B cell (primary cell): ENCODE measurements at regions not wholly inside any gene's neighbourhood (a gene's known extent, or its start where the extent isn't known, plus 50 kb on each side); places are given as distances from the start of the nearest gene placed in this dataset.
"Not testable (repeated sequence)": the region's sequence is repeated elsewhere in the genome, so short reads cannot be mapped to it uniquely, and the experiment has no call there.

Source experiments
- ATAC-seq: fragments of 200-7000 bp; cut with Tn5 transposase; one replicate; pipeline ENCODE4 v1.10.0; 2021; ENCODE audit warnings: low read depth, mild to moderate bottlenecking, moderate number of reproducible peaks, moderate library complexity
- CTCF ChIA-PET: fragments of 350-600 bp; sonication (Branson Sonifier 250); formaldehyde crosslinking; loops from one replicate; lab custom pipeline; 2021; ENCODE audit warnings: antibody characterized with exemption, inconsistent platforms; lab: Charles Lee
- POLR2A ChIA-PET: fragments of 350-600 bp; sonication (Branson Sonifier 250); formaldehyde crosslinking; loops from one replicate; lab custom pipeline; 2021; ENCODE audit warnings: antibody characterized with exemption; lab: Charles Lee
- DNase-seq: peaks from one replicate; pipeline ENCODE4 v3.0.0; 2013
- H2AFZ ChIP-seq: 2 replicates; pipeline ENCODE4 v1.6.1; 2012; ENCODE audit warnings: mild to moderate bottlenecking, low read depth, low read length; ENCODE audit not compliant: insufficient read depth, poor library complexity, severe bottlenecking
- H3K27ac ChIP-seq, 2 donors: 1 replicate in 1 of 2; 2 replicates in 1 of 2; pipeline ENCODE4 v1.5.1; 2012 to 2013; ENCODE audit warnings: low read length in 2 of 2, mild to moderate bottlenecking in 2 of 2, moderate library complexity in 1 of 2
- H3K27me3 ChIP-seq, 4 experiments: fragments of 200-600 bp in 1 of 4; sonication (generic) in 1 of 4; replicated peaks in 1 of 4; 1 replicate in 2 of 4; 2 replicates in 2 of 4; pipeline versions ENCODE4 v1.6.1 to v1.7.0; 2013 to 2016; ENCODE audit warnings: low read length in 3 of 4, mild to moderate bottlenecking in 2 of 4, mixed read lengths in 1 of 4, moderate library complexity in 1 of 4; ENCODE audit not compliant: insufficient read depth in 4 of 4, control insufficient read depth in 3 of 4; ENCODE audit errors: control extremely low read depth in 1 of 4
- H3K36me3 ChIP-seq, 2 experiments: replicated peaks in 1 of 2; 1 replicate in 1 of 2; 2 replicates in 1 of 2; pipeline versions ENCODE4 v1.6.1 to v1.7.1; 2013; ENCODE audit warnings: low read length in 1 of 2; ENCODE audit not compliant: insufficient read depth in 2 of 2, control insufficient read depth in 1 of 2; ENCODE audit errors: control extremely low read depth in 1 of 2, extremely low read depth in 1 of 2
- H3K4me1 ChIP-seq, 2 donors: fragments of 200-600 bp in 1 of 2; sonication (generic) in 1 of 2; 1 replicate in 1 of 2; 2 replicates in 1 of 2; pipeline versions ENCODE4 v1.5.1 to v1.6.1; 2013 to 2017; ENCODE audit warnings: low read length in 2 of 2; ENCODE audit not compliant: control insufficient read depth in 2 of 2, insufficient read depth in 2 of 2
- H3K4me2 ChIP-seq: replicated peaks from 2 replicates; pipeline ENCODE3; 2012; ENCODE audit warnings: mild to moderate bottlenecking, low read depth, low read length; ENCODE audit not compliant: poor library complexity, severe bottlenecking
- H3K4me3 ChIP-seq, 5 experiments: fragments of 200-600 bp in 1 of 5; sonication (generic) in 1 of 5; 1 replicate in 3 of 5; 2 replicates in 2 of 5; pipeline versions ENCODE4 v1.5.1 to v1.7.0; 2011 to 2016; ENCODE audit warnings: low read length in 4 of 5, mild to moderate bottlenecking in 4 of 5, low read depth in 2 of 5, control low read depth in 1 of 5, moderate library complexity in 1 of 5; ENCODE audit not compliant: insufficient read depth in 1 of 5; ENCODE audit errors: control extremely low read depth in 1 of 5, extremely low read depth in 1 of 5
- H3K79me2 ChIP-seq: fragments of 200-600 bp; sonication (generic); one replicate; pipeline ENCODE4 v1.6.0; 2016; ENCODE audit warnings: low read length; ENCODE audit not compliant: control insufficient read depth, insufficient read depth
- H3K9ac ChIP-seq: fragments of 200-600 bp; sonication (generic); 2 replicates; pipeline ENCODE4 v1.6.1; 2017; ENCODE audit warnings: mild to moderate bottlenecking, low read length, moderate library complexity
- H3K9me3 ChIP-seq, 3 donors: one replicate each; pipeline versions ENCODE4 v1.6.1 to v1.7.1; 2013; ENCODE audit warnings: low read length in 2 of 3; ENCODE audit not compliant: control insufficient read depth in 2 of 3, insufficient read depth in 1 of 3; ENCODE audit errors: control extremely low read depth in 1 of 3
- H4K20me1 ChIP-seq: 2 replicates; pipeline ENCODE4 v1.6.0; 2012; ENCODE audit warnings: mild to moderate bottlenecking, low read length; ENCODE audit not compliant: insufficient read depth, control insufficient read depth, poor library complexity, severe bottlenecking
- H3K27ac Mint-ChIP-seq: one replicate; pipeline ENCODE4 v1.8.0; 2021; ENCODE audit warnings: mixed read lengths
- H3K27me3 Mint-ChIP-seq: one replicate; pipeline ENCODE4 v1.8.0; 2021; ENCODE audit warnings: mixed read lengths
- H3K4me1 Mint-ChIP-seq: one replicate; pipeline ENCODE4 v1.8.0; 2021; ENCODE audit warnings: mixed read lengths
- H3K4me3 Mint-ChIP-seq: one replicate; pipeline ENCODE4 v1.8.0; 2021; ENCODE audit warnings: mixed read lengths
- H3K9me3 Mint-ChIP-seq: one replicate; pipeline ENCODE4 v1.8.0; 2022; ENCODE audit warnings: mixed read lengths; ENCODE audit not compliant: insufficient read depth
- EZH2 ChIP-seq: IDR thresholded peaks from 2 replicates; pipeline ENCODE4 v1.6.1; 2012; ENCODE audit warnings: borderline replicate concordance, low read depth, mild to moderate bottlenecking, moderate library complexity, low read length; ENCODE audit not compliant: insufficient read depth, poor library complexity, severe bottlenecking
- WGBS: methylation state at CpG from one replicate; pipeline ENCODE4 v1.1.5; 2013; ENCODE audit warnings: missing lambda C conversion rate; ENCODE audit not compliant: insufficient coverage; 5-methylcytosine and 5-hydroxymethylcytosine counted together
- intact Hi-C: fragments of 100-400 bp; cut with micrococcal nuclease; formaldehyde crosslinking; loops from one replicate; pipeline ENCODE4 v1.10.0; 2022
- TF ChIP-seq, protein P1 (sequence below): fragments of 200-600 bp; IDR thresholded peaks from one replicate; pipeline ENCODE4 v1.8.0; 2022; ENCODE audit warnings: antibody characterized with exemption, mild to moderate bottlenecking

DNA sequence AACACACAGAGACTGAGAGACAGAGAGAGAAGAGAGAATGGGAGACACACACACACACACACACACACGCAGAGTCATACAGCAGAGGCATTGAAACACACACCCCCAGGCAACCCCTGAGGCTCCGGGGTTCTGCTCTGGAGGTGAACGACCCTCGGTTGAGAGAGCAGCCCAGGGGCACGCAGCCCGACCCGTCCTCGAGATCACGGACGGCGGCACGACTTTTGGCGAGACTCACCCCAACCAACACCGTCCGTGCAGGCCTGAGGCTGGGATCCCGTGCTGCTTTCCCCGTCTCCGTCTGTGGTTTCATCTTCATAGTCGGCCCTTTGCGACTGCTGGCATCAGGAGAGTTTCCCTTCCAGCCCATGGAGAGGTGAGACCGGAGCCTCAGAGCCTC is 683.9 kb upstream of the TPTE start:
- H3K27me3 ChIP-seq, H3K27ac ChIP-seq, CTCF ChIA-PET, DNase-seq, H3K9me3 Mint-ChIP-seq, H3K4me1 ChIP-seq, ATAC-seq, H3K36me3 ChIP-seq, H3K27ac Mint-ChIP-seq, H3K4me2 ChIP-seq, H3K79me2 ChIP-seq, H4K20me1 ChIP-seq, H2AFZ ChIP-seq, H3K4me3 ChIP-seq, H3K27me3 Mint-ChIP-seq, H3K9ac ChIP-seq, H3K4me3 Mint-ChIP-seq, intact Hi-C loops, POLR2A ChIA-PET, H3K4me1 Mint-ChIP-seq: not testable (repeated sequence)
- peaks cover 0 to 24% (median 5%) of the 10 kb centered on the region in 3 donors for H3K9me3 ChIP-seq
- WGBS = 81% methylated on average over 20 of the region's 21 CpGs

DNA sequence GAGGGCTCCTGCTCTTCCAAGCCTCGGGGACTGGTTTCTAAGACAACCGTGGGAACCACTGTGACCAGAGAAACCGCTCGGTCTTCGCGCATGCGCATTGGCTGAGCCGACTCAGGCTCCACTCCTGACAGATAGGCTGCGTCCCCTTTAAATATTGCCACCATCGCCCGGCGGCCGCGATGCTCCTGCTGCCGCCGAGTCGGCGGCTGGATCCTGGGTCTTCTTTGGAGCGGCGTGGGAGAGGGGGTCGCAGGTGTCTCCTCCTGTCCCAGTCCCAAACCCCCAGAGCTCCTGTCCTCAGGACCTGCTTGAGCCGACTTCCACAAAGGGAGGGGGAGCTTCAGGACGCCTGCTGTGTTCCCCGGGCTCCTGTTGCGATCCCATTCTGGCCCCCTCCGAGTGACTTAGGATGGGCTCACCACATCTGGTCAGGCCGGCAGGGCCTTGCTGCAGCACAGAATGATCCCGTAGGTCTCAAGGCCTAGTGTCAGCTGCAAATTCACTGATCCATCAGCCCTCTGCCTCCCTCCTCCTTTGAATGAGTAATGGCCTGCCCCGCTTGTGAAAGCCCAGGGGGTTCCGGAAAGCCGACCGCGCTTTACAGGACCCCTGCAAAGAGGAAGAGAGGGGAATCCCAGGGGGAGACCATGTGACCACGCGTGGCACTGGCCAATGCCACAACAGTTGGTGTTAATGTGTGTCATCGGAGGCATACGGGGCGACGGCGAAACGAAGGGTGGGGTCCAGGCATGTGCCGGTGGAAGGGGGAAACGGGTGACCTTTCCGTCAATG is 683.2 kb upstream of the TPTE start:
- no peak overlapping the region for H3K27ac Mint-ChIP-seq
- no peak overlapping the region for H3K4me2 ChIP-seq
- no peak overlapping the region for H3K9ac ChIP-seq
- H4K20me1 ChIP-seq = no peaks in the 10 kb centered on the region
- peaks cover 10% of the 10 kb centered on the region for H3K9me3 Mint-ChIP-seq
- peaks cover 0 to 24% (median 5%) of the 10 kb centered on the region in 3 donors for H3K9me3 ChIP-seq
- POLR2A ChIA-PET = no interaction called here
- H3K36me3 ChIP-seq = no peaks in the 10 kb centered on the region
- H3K27ac ChIP-seq = no peak overlapping the region
- H3K4me3 Mint-ChIP-seq = no peak overlapping the region
- no peaks in the 10 kb centered on the region for H3K27me3 ChIP-seq
- TF ChIP-seq, protein P1, sequence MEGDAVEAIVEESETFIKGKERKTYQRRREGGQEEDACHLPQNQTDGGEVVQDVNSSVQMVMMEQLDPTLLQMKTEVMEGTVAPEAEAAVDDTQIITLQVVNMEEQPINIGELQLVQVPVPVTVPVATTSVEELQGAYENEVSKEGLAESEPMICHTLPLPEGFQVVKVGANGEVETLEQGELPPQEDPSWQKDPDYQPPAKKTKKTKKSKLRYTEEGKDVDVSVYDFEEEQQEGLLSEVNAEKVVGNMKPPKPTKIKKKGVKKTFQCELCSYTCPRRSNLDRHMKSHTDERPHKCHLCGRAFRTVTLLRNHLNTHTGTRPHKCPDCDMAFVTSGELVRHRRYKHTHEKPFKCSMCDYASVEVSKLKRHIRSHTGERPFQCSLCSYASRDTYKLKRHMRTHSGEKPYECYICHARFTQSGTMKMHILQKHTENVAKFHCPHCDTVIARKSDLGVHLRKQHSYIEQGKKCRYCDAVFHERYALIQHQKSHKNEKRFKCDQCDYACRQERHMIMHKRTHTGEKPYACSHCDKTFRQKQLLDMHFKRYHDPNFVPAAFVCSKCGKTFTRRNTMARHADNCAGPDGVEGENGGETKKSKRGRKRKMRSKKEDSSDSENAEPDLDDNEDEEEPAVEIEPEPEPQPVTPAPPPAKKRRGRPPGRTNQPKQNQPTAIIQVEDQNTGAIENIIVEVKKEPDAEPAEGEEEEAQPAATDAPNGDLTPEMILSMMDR = no peak
- no peak for TF ChIP-seq EZH2
- no peak overlapping the region for H3K4me3 ChIP-seq
- CTCF ChIA-PET = no interaction called here
- DNase-seq = no peak
- H3K79me2 ChIP-seq = no peaks in the 10 kb centered on the region
- no peaks in the 10 kb centered on the region for H3K4me1 Mint-ChIP-seq
- no peaks in the 10 kb centered on the region for H3K4me1 ChIP-seq
- no peak overlapping the region for H2AFZ ChIP-seq
- 88% methylated on average over 44 of the region's 44 CpGs for WGBS
- H3K27me3 Mint-ChIP-seq = no peaks in the 10 kb centered on the region
- intact Hi-C loops = no loop called here
- no peak for ATAC-seq
